ENCODE measurements at regions not wholly inside any gene's neighbourhood (a gene's known extent, or its start where the extent isn't known, plus 50 kb on each side); places are given as distances from the start of the nearest gene placed in this dataset.

- no peaks in the 10 kb centered on the region for H3K79me2 ChIP-seq (ENCODE audit: control insufficient read depth, insufficient read depth, low read length)
- H3K9me3 ChIP-seq (ENCODE audit: control extremely low read depth in 1 of 3, control insufficient read depth in 2 of 3, insufficient read depth in 1 of 3, low read length in 2 of 3): no peaks in the 10 kb centered on the region
- intact Hi-C loops (cut with micrococcal nuclease): loop anchor here (10.0 kb wide), 1 partner anchor 55 kb away; no protein-coding TSS in a partner anchor
- no peaks in the 10 kb centered on the region for H4K20me1 ChIP-seq (ENCODE audit: control insufficient read depth, insufficient read depth, low read length, poor library complexity, severe bottlenecking)
- H3K36me3 ChIP-seq (replicated peaks in 1 of 2; ENCODE audit: control extremely low read depth in 1 of 2, control insufficient read depth in 1 of 2, extremely low read depth in 1 of 2, insufficient read depth in 2 of 2, low read length in 1 of 2): no peaks in the 10 kb centered on the region
- ChIA-PET POLR2A (no interaction called here), CTCF (interaction anchor here (1.7 kb wide), 1 partner anchor 10 kb away, joined by 9 read pairs; no protein-coding TSS in a partner anchor)
- no peak overlapping the region for H3K27ac ChIP-seq (ENCODE audit: low read length in 2 of 2)
- H3K4me3 Mint-ChIP-seq: no peak overlapping the region
- no peaks in the 10 kb centered on the region for H3K4me1 ChIP-seq (ENCODE audit: control insufficient read depth in 2 of 2, insufficient read depth in 2 of 2, low read length in 2 of 2)
- no peaks in the 10 kb centered on the region for H3K4me1 Mint-ChIP-seq
- peaks cover 12% of the 10 kb centered on the region for H3K27me3 Mint-ChIP-seq
- DNase-seq (no peak), ATAC-seq (ENCODE audit: low read depth) (no peak)
- no peaks in the 10 kb centered on the region for H3K9me3 Mint-ChIP-seq (ENCODE audit: insufficient read depth)
- H3K9ac ChIP-seq (ENCODE audit: low read length): no peak overlapping the region
- H3K27me3 ChIP-seq (replicated peaks in 1 of 4; ENCODE audit: control extremely low read depth in 1 of 4, control insufficient read depth in 3 of 4, insufficient read depth in 4 of 4, low read length in 3 of 4): no peaks in the 10 kb centered on the region
- H3K27ac Mint-ChIP-seq: no peak overlapping the region
- no peak overlapping the region for H2AFZ ChIP-seq (ENCODE audit: insufficient read depth, low read depth, low read length, poor library complexity, severe bottlenecking)
- no peak overlapping the region for H3K4me2 ChIP-seq (replicated peaks; ENCODE audit: low read depth, low read length, poor library complexity, severe bottlenecking)
- WGBS (ENCODE audit: insufficient coverage): 18% methylated on average over 10 of the region's 11 CpGs
- TF ChIP-seq CTCF (IDR thresholded peaks at IDR 0.05) (no peak), EZH2 (IDR thresholded peaks at IDR 0.05; ENCODE audit: borderline replicate concordance, insufficient read depth, low read depth, low read length, poor library complexity, severe bottlenecking) (no peak)
- no peak overlapping the region for H3K4me3 ChIP-seq (ENCODE audit: control extremely low read depth in 1 of 5, extremely low read depth in 1 of 5, insufficient read depth in 1 of 5, low read depth in 2 of 5, low read length in 4 of 5)
These were observed 135.1 kb downstream of the ADAMTS1 start for GRCh38 chr21:26710155-26710554.

- Histone ChIP-seq H4K20me1 (ENCODE audit: control insufficient read depth, insufficient read depth, low read length, poor library complexity, severe bottlenecking) (no peaks in the 10 kb centered on the region), H3K4me3 (ENCODE audit: control extremely low read depth in 1 of 5, extremely low read depth in 1 of 5, insufficient read depth in 1 of 5, low read depth in 2 of 5, low read length in 4 of 5) (no peak overlapping the region), H3K27ac (ENCODE audit: low read length in 2 of 2) (no peak overlapping the region), H2AFZ (ENCODE audit: insufficient read depth, low read depth, low read length, poor library complexity, severe bottlenecking) (no peak overlapping the region), H3K36me3 (replicated peaks in 1 of 2; ENCODE audit: control extremely low read depth in 1 of 2, control insufficient read depth in 1 of 2, extremely low read depth in 1 of 2, insufficient read depth in 2 of 2, low read length in 1 of 2) (no peaks in the 10 kb centered on the region), H3K9me3 (ENCODE audit: control extremely low read depth in 1 of 3, control insufficient read depth in 2 of 3, insufficient read depth in 1 of 3, low read length in 2 of 3) (no peaks in the 10 kb centered on the region), H3K4me2 (replicated peaks; ENCODE audit: low read depth, low read length, poor library complexity, severe bottlenecking) (no peak overlapping the region), H3K9ac (ENCODE audit: low read length) (no peak overlapping the region), H3K27me3 (replicated peaks in 1 of 4; ENCODE audit: control extremely low read depth in 1 of 4, control insufficient read depth in 3 of 4, insufficient read depth in 4 of 4, low read length in 3 of 4) (no peaks in the 10 kb centered on the region), H3K4me1 (ENCODE audit: control insufficient read depth in 2 of 2, insufficient read depth in 2 of 2, low read length in 2 of 2) (no peaks in the 10 kb centered on the region), H3K79me2 (ENCODE audit: control insufficient read depth, insufficient read depth, low read length) (no peaks in the 10 kb centered on the region)
- no peak for TF ChIP-seq CTCF (IDR thresholded peaks at IDR 0.05)
- no peak for TF ChIP-seq EZH2 (IDR thresholded peaks at IDR 0.05; ENCODE audit: borderline replicate concordance, insufficient read depth, low read depth, low read length, poor library complexity, severe bottlenecking)
- no peak overlapping the region for H3K4me3 Mint-ChIP-seq
- intact Hi-C loops (cut with micrococcal nuclease): no loop called here
- 91% methylated on average over 1 of the region's 7 CpGs for WGBS (ENCODE audit: insufficient coverage)
- ChIA-PET POLR2A (no interaction called here), CTCF (interaction anchor here (1.5 to 1.7 kb wide), 2 partner anchors 8 to 11 kb away, joined by 5 to 9 read pairs; no protein-coding TSS in a partner anchor)
- no peaks in the 10 kb centered on the region for H3K9me3 Mint-ChIP-seq (ENCODE audit: insufficient read depth)
- no peaks in the 10 kb centered on the region for H3K4me1 Mint-ChIP-seq
- ATAC-seq (ENCODE audit: low read depth) (no peak), DNase-seq (no peak)
- peaks cover 6% of the 10 kb centered on the region for H3K27me3 Mint-ChIP-seq
- no peak overlapping the region for H3K27ac Mint-ChIP-seq
These were observed 136.0 kb upstream of the CYYR1 start for GRCh38 chr21:26709090-26709489.

All from B cell (primary cell).